ENCODE measurements at regions not wholly inside any gene's neighbourhood (a gene's known extent, or its start where the extent isn't known, plus 50 kb on each side); places are given as distances from the start of the nearest gene placed in this dataset.

- TF ChIP-seq CTCF (conservative IDR thresholded peaks at IDR 0.05 in 1 of 2, IDR thresholded peaks at IDR 0.05 in 1 of 2; ENCODE audit: low read depth in 1 of 2, low read length in 2 of 2) (no peak), EZH2 (IDR thresholded peaks at IDR 0.05; ENCODE audit: low read length, missing control alignments) (no peak)
These were observed 944.0 kb upstream of the TSPY4 start for GRCh38 chrY:8393246-8393645.
